ENCODE measurements at regions not wholly inside any gene's neighbourhood (a gene's known extent, or its start where the extent isn't known, plus 50 kb on each side); places are given as distances from the start of the nearest gene placed in this dataset.

DNA sequence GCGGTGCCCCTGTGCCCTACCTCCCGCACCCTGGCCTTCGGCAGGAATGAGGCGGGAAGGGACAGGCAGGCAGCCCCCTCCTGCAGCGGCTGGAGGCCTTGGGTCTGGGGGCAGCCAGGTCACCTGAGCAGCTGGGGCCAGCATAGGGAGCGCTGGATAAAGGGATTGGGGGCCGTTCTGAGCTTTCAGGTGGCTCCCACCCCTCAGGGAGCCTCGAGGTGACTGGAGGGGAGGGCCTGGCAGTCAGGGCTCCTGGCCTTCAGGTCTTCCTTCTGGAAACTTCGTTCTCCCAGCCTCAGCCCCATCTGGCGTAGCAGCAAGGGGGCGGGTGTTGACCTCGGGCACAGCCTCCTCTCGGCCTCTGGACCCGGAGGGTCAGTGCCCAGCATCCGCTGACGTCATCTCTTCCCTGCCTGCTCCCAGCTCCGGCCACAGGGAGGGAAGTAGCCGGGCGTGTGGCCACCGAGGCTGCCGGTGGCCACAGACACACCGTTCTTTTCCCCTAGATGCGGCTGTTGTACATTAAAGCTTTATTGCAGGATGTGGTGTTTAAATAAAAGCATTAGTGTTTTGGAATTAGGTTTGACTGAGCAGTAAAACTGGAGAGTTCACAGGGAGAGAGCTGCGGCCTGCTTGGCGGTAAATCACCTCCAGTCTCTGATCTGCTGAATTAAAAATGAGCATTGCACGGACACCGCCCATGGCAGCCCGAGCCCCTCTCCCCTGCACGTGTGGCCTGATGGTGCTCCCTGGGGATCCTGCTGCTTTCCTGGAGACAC, 80.0 kb upstream of the GATA5 start:
- Mint-ChIP-seq H3K27ac (no peak overlapping the region), H3K4me1 (ENCODE audit: low read depth) (no peaks in the 10 kb centered on the region), H3K27me3 (ENCODE audit: low read depth) (peaks cover 18% of the 10 kb centered on the region), H3K9me3 (ENCODE audit: insufficient read depth) (no peaks in the 10 kb centered on the region), H3K4me3 (no peak overlapping the region), H3K36me3 (ENCODE audit: low read depth) (no peaks in the 10 kb centered on the region)
- DNase-seq (no peak), ATAC-seq (no peak)
- ChIA-PET POLR2A (no interaction called here), CTCF (interaction anchor here (0.6 kb wide), 1 partner anchor 165 kb away, joined by 3 read pairs; no protein-coding TSS in a partner anchor)

DNA sequence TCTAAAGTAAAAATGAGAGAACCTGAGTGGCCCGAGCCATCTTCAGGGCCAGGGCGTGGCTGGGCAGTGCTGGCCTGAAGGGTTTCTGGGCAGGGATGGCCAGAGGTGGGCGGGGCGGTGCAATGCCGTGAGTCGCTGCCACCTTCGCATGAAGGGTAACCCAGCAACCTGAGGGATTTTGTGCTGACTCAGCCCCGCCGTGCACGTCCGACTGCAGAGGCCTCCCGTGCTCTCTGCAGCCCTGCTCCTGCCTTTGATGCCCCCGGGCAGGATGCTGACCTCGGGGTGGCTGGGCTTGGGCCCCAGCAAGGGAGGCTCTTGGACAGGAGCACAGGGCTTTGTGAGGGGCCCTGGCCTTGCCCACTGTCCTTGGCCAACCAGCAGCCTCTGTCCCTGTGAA, 81.7 kb upstream of the GATA5 start:
- Mint-ChIP-seq H3K9me3 (ENCODE audit: insufficient read depth) (no peaks in the 10 kb centered on the region), H3K4me3 (no peak overlapping the region), H3K4me1 (ENCODE audit: low read depth) (peaks cover 5% of the 10 kb centered on the region), H3K27me3 (ENCODE audit: low read depth) (peaks cover 16% of the 10 kb centered on the region), H3K27ac (no peak overlapping the region), H3K36me3 (ENCODE audit: low read depth) (no peaks in the 10 kb centered on the region)
- DNase-seq (no peak), ATAC-seq (no peak)
- ChIA-PET CTCF (no interaction called here), POLR2A (no interaction called here)

DNA sequence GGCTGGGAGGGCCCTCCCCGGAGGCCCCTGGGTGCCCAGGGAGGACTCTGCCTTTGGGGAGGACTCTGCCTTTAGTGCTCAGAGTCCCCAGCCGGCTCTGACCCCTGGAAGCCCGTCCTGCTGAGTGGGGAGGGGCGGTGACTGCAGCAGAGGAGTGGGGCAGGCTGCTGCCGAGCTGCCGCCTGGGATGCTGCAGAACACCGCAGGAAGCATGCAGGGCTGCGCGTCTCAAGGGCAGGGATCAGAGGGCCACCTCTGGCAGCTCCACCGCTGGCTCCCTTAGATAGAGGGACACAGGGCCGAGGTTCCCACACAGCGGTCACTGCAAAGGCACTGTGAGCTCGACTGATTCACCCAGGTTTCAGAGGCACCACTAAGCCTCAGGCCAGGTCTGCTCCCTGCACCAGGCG, 82.2 kb upstream of the GATA5 start:
- H3K4me3 Mint-ChIP-seq, result no peak overlapping the region
- CTCF ChIA-PET, result no interaction called here

DNA sequence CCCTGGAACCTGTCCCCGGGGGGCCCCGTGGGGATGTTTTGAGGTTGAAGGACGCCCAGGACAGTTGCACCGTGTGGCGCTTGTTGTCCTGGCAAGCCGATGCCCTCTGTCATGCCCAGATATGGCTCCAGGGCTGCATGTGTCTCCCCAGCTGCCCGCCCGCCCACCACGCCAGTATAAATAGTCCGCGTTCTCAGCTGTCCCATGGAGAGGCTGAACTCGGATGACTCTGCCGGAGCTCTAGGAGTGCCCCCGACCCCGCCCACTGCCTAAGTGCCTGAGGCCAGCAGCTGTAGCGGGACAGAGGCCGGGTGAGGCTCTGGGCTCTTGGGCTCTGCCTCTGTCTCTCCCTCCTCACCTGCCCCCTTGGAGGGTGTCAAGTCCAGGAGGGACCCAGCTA, 83.0 kb upstream of the GATA5 start:
- peaks cover 11% of the 10 kb centered on the region for H3K27me3 Mint-ChIP-seq (ENCODE audit: low read depth)
- ATAC-seq (no peak), DNase-seq (no peak)
- CTCF ChIA-PET, result interaction anchor here (1.1 kb wide), 1 partner anchor 58 kb away, joined by 3 read pairs; no protein-coding TSS in a partner anchor
- H3K9me3 Mint-ChIP-seq (ENCODE audit: insufficient read depth), result no peaks in the 10 kb centered on the region
- H3K27ac Mint-ChIP-seq, result no peak overlapping the region
- POLR2A ChIA-PET, result no interaction called here
- no peaks in the 10 kb centered on the region for H3K36me3 Mint-ChIP-seq (ENCODE audit: low read depth)
- H3K4me3 Mint-ChIP-seq, result no peak overlapping the region
- H3K4me1 Mint-ChIP-seq (ENCODE audit: low read depth), result peaks cover 5% of the 10 kb centered on the region

More for the DNA sequence above, 82.2 kb upstream of the GATA5 start:
- POLR2A ChIA-PET, result no interaction called here
- ATAC-seq (no peak), DNase-seq (no peak)
- Mint-ChIP-seq H3K27me3 (ENCODE audit: low read depth) (peaks cover 11% of the 10 kb centered on the region), H3K9me3 (ENCODE audit: insufficient read depth) (no peaks in the 10 kb centered on the region), H3K27ac (no peak overlapping the region), H3K36me3 (ENCODE audit: low read depth) (no peaks in the 10 kb centered on the region), H3K4me1 (ENCODE audit: low read depth) (peaks cover 5% of the 10 kb centered on the region)

DNA sequence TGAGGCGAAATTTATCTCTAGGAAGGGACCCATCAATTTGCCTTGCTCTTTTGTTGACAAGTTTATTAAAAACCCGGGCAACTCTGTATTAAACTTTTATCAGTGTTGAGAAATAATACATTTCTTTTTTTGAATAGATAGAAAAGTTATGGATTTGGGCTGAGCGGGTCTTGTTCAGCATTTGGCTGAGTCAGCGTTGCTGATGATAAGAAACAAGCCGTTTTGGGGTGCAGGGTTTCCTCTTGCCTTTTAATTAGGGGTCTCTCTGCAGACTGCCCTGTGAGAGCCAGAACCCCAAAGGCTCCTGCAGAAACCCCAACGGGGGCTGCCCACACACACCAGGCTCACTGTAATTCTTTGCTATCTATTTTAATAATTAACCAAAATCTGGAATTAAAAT, 82.1 kb upstream of the SLCO4A1 start:
- Mint-ChIP-seq H3K36me3 (ENCODE audit: low read depth) (no peaks in the 10 kb centered on the region), H3K9me3 (ENCODE audit: insufficient read depth) (no peaks in the 10 kb centered on the region), H3K27me3 (ENCODE audit: low read depth) (peaks cover 7% of the 10 kb centered on the region), H3K4me1 (ENCODE audit: low read depth) (peaks cover 5% of the 10 kb centered on the region), H3K4me3 (no peak overlapping the region), H3K27ac (no peak overlapping the region)
- no peak for DNase-seq
- POLR2A ChIA-PET, result no interaction called here
- no peak for ATAC-seq
- CTCF ChIA-PET, result no interaction called here

DNA sequence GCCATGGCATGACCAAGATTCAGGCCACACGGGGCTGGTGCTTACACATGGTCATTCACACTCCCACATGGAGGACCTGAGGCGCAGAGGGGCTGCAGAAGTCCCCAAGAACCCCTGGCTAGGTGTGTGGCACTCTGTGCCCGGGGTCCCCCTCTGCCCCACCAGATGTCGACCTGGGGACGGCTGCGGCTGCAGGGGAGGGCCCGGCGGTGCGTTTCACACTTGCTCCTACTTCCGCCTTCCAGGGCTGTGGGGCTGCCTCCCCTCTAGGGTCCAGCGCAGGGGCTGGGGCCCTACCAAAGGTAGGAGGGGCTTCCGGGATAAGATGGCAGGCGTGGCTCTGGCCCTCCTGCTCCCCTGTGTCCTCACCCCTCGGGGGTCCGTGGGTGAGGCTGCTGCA, 81.1 kb upstream of the SLCO4A1 start:
- no peak overlapping the region for H3K27ac Mint-ChIP-seq
- no peaks in the 10 kb centered on the region for H3K36me3 Mint-ChIP-seq (ENCODE audit: low read depth)
- H3K9me3 Mint-ChIP-seq (ENCODE audit: insufficient read depth), result no peaks in the 10 kb centered on the region
- peaks cover 7% of the 10 kb centered on the region for H3K27me3 Mint-ChIP-seq (ENCODE audit: low read depth)
- DNase-seq (no peak), ATAC-seq (no peak)
- CTCF ChIA-PET, result no interaction called here
- H3K4me3 Mint-ChIP-seq, result no peak overlapping the region
- H3K4me1 Mint-ChIP-seq (ENCODE audit: low read depth), result peaks cover 5% of the 10 kb centered on the region
- POLR2A ChIA-PET, result no interaction called here

DNA sequence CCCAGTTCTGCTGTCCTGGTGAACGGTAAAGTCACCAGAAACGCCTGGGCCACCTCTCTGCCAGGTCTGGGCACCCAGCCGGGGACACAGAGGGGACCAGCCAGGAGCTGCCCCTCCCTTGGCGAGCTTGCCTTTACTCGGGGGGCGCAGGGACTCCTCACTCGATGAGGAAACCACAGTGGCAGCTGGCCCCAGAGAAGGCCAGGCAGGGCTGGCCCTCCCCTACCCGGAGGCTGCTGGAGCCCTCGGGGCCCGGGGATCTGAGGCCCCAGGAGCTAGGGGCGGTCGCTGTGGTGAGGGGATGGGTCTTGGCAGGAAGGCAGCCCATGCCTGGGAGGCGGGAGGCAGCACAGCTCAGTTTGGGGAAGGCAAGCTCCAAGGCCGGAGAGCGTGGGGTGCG, 80.4 kb upstream of the SLCO4A1 start:
- H3K27ac Mint-ChIP-seq, result no peak overlapping the region
- no peak for DNase-seq

DNA sequence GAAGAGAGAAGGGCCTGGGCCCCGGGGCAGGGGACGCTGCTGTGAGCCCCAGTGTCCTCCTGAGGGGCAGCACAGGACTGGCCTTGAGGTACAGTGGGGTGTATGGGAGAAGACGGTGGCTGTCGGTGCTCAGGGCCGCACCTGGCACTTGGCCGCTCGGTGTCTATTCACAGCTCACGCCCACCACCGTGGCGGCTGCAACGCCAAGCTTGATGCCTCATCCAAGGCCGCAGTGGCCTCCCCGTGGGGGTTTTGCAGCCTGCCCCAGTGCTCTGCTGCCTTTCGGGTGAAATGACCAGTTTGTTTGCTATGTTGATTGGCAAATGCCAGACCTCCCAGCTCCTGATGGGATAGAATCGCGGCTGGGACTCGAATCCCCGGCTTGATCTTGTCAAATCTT, 79.5 kb upstream of the SLCO4A1 start:
- Mint-ChIP-seq H3K4me1 (ENCODE audit: low read depth) (peaks cover 5% of the 10 kb centered on the region), H3K27ac (no peak overlapping the region), H3K9me3 (ENCODE audit: insufficient read depth) (no peaks in the 10 kb centered on the region), H3K36me3 (ENCODE audit: low read depth) (no peaks in the 10 kb centered on the region), H3K27me3 (ENCODE audit: low read depth) (peaks cover 7% of the 10 kb centered on the region), H3K4me3 (no peak overlapping the region)
- no peak for DNase-seq
- ChIA-PET CTCF (no interaction called here), POLR2A (interaction anchor here (0.6 kb wide), 1 partner anchor 23 kb away, joined by 3 read pairs; no protein-coding TSS in a partner anchor)
- no peak for ATAC-seq

More for the DNA sequence above, 80.4 kb upstream of the SLCO4A1 start:
- no peaks in the 10 kb centered on the region for H3K9me3 Mint-ChIP-seq (ENCODE audit: insufficient read depth)
- ATAC-seq, result no peak
- H3K4me3 Mint-ChIP-seq, result no peak overlapping the region
- POLR2A ChIA-PET, result no interaction called here
- H3K36me3 Mint-ChIP-seq (ENCODE audit: low read depth), result no peaks in the 10 kb centered on the region
- H3K4me1 Mint-ChIP-seq (ENCODE audit: low read depth), result peaks cover 5% of the 10 kb centered on the region
- peaks cover 7% of the 10 kb centered on the region for H3K27me3 Mint-ChIP-seq (ENCODE audit: low read depth)
- CTCF ChIA-PET, result no interaction called here

DNA sequence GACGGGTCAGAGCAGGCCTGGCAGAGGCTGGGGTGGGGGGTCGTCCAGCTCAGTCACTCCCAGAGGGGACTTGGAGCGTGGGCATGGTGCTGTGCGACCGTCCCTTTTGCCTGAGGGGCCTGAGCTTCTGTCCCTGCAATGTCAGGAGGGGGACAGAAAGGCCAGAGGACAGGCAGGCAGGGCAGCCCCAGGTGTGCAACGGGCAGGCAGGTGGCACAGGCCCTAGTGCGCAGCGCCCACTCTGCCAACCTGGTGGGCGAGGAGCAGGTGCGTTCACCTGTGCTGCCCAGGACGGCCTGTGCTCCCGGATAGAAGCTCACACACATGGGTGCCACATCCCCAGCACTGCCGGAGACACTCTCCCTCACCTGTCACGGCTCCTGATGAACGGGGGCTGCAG, 78.7 kb upstream of the SLCO4A1 start:
- CTCF ChIA-PET, result no interaction called here
- Mint-ChIP-seq H3K9me3 (ENCODE audit: insufficient read depth) (no peaks in the 10 kb centered on the region), H3K27me3 (ENCODE audit: low read depth) (peaks cover 7% of the 10 kb centered on the region), H3K36me3 (ENCODE audit: low read depth) (no peaks in the 10 kb centered on the region), H3K27ac (no peak overlapping the region), H3K4me1 (ENCODE audit: low read depth) (peaks cover 5% of the 10 kb centered on the region), H3K4me3 (no peak overlapping the region)
- ATAC-seq (no peak), DNase-seq (no peak)
- POLR2A ChIA-PET, result no interaction called here

DNA sequence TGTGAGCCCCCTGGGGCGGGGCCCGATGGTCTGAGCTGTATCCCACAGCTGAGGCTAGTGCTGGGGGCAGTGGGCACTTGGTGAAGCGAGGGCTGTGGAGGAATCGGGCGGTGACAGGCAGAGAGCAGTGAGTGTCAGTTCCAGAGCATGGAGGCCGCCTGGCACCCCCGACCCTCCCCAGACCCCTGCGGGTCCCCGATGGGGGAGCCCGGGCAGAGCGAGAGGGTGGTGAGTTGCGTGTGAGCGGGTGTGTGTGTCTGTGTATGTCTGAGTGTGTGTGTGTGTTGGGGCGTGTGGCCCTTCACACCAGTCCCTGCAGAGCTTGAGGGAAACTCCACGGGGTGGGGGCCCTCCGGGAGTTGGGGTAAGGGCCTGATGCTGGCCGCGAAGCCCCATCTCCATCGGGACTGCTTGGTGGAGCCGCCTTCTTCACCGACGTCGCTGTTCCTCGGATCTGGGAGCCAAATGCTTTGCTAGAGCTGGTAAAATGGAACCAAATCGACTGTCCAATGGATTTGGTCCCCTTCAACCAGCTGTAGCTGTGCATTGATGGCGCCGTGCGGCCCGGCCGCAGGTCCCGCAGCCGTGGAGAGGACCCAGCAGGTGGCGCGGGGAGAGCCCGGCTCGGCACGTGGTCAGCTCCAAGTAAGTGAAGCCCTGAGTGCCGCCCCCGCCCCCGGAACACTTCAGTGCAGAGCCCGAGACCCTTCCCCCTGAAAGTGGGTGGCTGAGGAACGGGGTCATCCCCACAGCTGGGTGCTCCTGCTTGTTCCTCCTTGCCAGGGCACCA, 77.7 kb upstream of the SLCO4A1 start:
- ATAC-seq, result no peak

DNA sequence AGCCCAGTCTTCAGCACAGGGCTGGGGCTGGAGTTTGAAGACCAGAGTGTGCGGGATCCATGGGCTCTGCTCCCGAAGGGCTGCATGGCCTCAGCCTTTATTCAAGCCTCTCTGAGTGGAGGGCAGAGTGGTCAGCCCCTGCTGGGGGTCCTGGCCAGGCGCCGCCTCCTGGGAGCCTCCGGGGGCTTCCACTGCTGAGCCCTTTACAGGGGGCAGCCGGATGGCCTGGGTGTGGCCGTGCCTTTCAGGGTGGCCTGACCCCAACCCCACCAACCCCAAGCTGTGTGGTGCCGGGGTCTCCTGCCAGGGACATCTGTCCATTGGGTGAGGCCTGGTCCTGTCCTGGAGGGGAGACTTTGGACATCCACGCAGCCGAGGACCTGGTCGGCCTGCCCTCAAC, 76.0 kb upstream of the SLCO4A1 start:
- POLR2A ChIA-PET, result no interaction called here
- DNase-seq, result no peak
- no peak overlapping the region for H3K27ac Mint-ChIP-seq
- H3K36me3 Mint-ChIP-seq (ENCODE audit: low read depth), result no peaks in the 10 kb centered on the region
- H3K4me3 Mint-ChIP-seq, result no peak overlapping the region
- CTCF ChIA-PET, result no interaction called here
- H3K4me1 Mint-ChIP-seq (ENCODE audit: low read depth), result peaks cover 7% of the 10 kb centered on the region
- no peak for ATAC-seq
- no peaks in the 10 kb centered on the region for H3K9me3 Mint-ChIP-seq (ENCODE audit: insufficient read depth)
- peaks cover 7% of the 10 kb centered on the region for H3K27me3 Mint-ChIP-seq (ENCODE audit: low read depth)

More for the DNA sequence above, 77.7 kb upstream of the SLCO4A1 start:
- Mint-ChIP-seq H3K27ac (no peak overlapping the region), H3K36me3 (ENCODE audit: low read depth) (no peaks in the 10 kb centered on the region), H3K4me3 (no peak overlapping the region), H3K4me1 (ENCODE audit: low read depth) (peaks cover 5% of the 10 kb centered on the region), H3K9me3 (ENCODE audit: insufficient read depth) (no peaks in the 10 kb centered on the region), H3K27me3 (ENCODE audit: low read depth) (peaks cover 7% of the 10 kb centered on the region)
- ChIA-PET CTCF (no interaction called here), POLR2A (no interaction called here)
- no peak for DNase-seq

DNA sequence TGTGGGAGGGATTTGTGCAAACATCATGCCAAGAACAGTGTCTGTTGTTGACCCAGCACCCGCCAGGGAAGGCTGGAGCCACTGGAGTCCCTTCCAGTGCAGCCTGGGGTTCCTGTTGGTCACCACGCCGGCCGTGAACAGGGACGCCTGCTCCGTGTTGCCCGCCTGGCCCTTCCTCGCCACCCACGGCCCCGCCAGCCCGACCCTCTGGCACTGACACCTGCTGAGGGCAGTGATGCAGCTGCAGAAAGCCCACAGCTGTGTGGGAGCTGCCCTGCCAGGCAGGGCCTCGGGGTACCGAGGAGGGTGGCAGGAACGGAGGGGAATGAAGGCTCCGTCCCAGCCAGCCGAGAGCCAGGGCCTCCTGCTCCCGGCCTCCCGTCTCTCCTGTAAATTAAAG, 75.5 kb upstream of the SLCO4A1 start:
- POLR2A ChIA-PET, result no interaction called here
- Mint-ChIP-seq H3K4me3 (no peak overlapping the region), H3K27me3 (ENCODE audit: low read depth) (peaks cover 3% of the 10 kb centered on the region), H3K27ac (no peak overlapping the region), H3K36me3 (ENCODE audit: low read depth) (no peaks in the 10 kb centered on the region), H3K9me3 (ENCODE audit: insufficient read depth) (no peaks in the 10 kb centered on the region), H3K4me1 (ENCODE audit: low read depth) (peaks cover 4% of the 10 kb centered on the region)
- ATAC-seq (no peak), DNase-seq (no peak)
- CTCF ChIA-PET, result no interaction called here

Measured in activated CD8-positive, alpha-beta T cell treated with anti-CD3 and anti-CD28 coated beads, Interleukin-2, amount 10 ng/mL, durations not matched to agents 7 days and 5 days (primary cell).